GM18499 (cell line): ENCODE measurements at regions not wholly inside any gene's neighbourhood (a gene's known extent, or its start where the extent isn't known, plus 50 kb on each side); places are given as distances from the start of the nearest gene placed in this dataset.

Source experiments
- ATAC-seq: cut with Tn5 transposase; IDR thresholded peaks from one replicate; pipeline ENCODE4 v1.9.1; 2021; ENCODE audit warnings: moderate number of reproducible peaks; ENCODE audit not compliant: insufficient read depth, unreplicated experiment

GRCh38 chr5:117881426-117882230 is 1106.7 kb downstream of the DTWD2 start:
- ATAC-seq: no peak

GRCh38 chr5:117880932-117881331 is 1107.4 kb downstream of the DTWD2 start:
- no peak for ATAC-seq

- ATAC-seq: no peak
Observed at GRCh38 chr5:117877731-117878130, 1110.6 kb downstream of the DTWD2 start.

GRCh38 chr5:117872798-117873368 is 1115.5 kb downstream of the DTWD2 start:
- no peak for ATAC-seq

GRCh38 chr5:117869596-117869995 is 1118.8 kb downstream of the DTWD2 start:
- no peak for ATAC-seq

GRCh38 chr5:117863586-117864296 is 1124.6 kb downstream of the DTWD2 start:
- ATAC-seq: no peak

- ATAC-seq: no peak
Observed at GRCh38 chr5:117860550-117860949, 1127.8 kb downstream of the DTWD2 start.

GRCh38 chr5:117859176-117859575 is 1129.2 kb downstream of the DTWD2 start:
- peak; percentile 47 for ATAC-seq

- ATAC-seq: no peak
Observed at GRCh38 chr5:117856713-117857112, 1131.6 kb downstream of the DTWD2 start.

- ATAC-seq: no peak
Observed at GRCh38 chr5:117837786-117838185, 1150.6 kb downstream of the DTWD2 start.

- ATAC-seq: no peak
Observed at GRCh38 chr5:117833691-117834090, 1154.7 kb downstream of the DTWD2 start.

GRCh38 chr5:117829646-117830045 is 1158.7 kb downstream of the DTWD2 start:
- ATAC-seq: no peak

- ATAC-seq: no peak
Observed at GRCh38 chr5:117813850-117814249, 1174.5 kb downstream of the DTWD2 start.

GRCh38 chr5:117812861-117813260 is 1175.5 kb downstream of the DTWD2 start:
- no peak for ATAC-seq

- ATAC-seq: no peak
Observed at GRCh38 chr5:117809251-117809650, 1179.1 kb downstream of the DTWD2 start.

- ATAC-seq: no peak
Observed at GRCh38 chr5:117805058-117805457, 1183.3 kb downstream of the DTWD2 start.

- ATAC-seq: no peak
Observed at GRCh38 chr5:117803533-117803932, 1184.8 kb downstream of the DTWD2 start.

- ATAC-seq: no peak
Observed at GRCh38 chr5:117801583-117801982, 1186.8 kb downstream of the DTWD2 start.

GRCh38 chr5:117800261-117800660 is 1188.1 kb downstream of the DTWD2 start:
- no peak for ATAC-seq

- ATAC-seq: no peak
Observed at GRCh38 chr5:117794847-117795246, 1193.5 kb downstream of the DTWD2 start.

- ATAC-seq: no peak
Observed at GRCh38 chr5:117793963-117794362, 1194.4 kb downstream of the DTWD2 start.
